Hepatocyte (in vitro differentiated cells): ENCODE measurements at regions not wholly inside any gene's neighbourhood (a gene's known extent, or its start where the extent isn't known, plus 50 kb on each side); places are given as distances from the start of the nearest gene placed in this dataset.

Experiments used
- EZH2 ChIP-seq: fragments of 200-600 bp; sonication (generic); IDR thresholded peaks from 2 replicates; pipeline ENCODE4 v1.6.1; 2016; ENCODE audit warnings: antibody characterized with exemption, mild to moderate bottlenecking, borderline replicate concordance
- EZH2phosphoT487 ChIP-seq: fragments of 200-600 bp; sonication (generic); IDR thresholded peaks from one replicate; pipeline ENCODE4 v1.6.1; 2018; ENCODE audit warnings: antibody characterized with exemption, mild to moderate bottlenecking, low read depth, moderate library complexity; ENCODE audit not compliant: unreplicated experiment, severe bottlenecking
- TF ChIP-seq, protein P1 (sequence below): fragments of 200-600 bp; sonication (generic); IDR thresholded peaks from 2 replicates; pipeline ENCODE4 v1.5.1; 2016; ENCODE audit warnings: antibody characterized with exemption, mild to moderate bottlenecking; ENCODE audit not compliant: poor library complexity

DNA sequence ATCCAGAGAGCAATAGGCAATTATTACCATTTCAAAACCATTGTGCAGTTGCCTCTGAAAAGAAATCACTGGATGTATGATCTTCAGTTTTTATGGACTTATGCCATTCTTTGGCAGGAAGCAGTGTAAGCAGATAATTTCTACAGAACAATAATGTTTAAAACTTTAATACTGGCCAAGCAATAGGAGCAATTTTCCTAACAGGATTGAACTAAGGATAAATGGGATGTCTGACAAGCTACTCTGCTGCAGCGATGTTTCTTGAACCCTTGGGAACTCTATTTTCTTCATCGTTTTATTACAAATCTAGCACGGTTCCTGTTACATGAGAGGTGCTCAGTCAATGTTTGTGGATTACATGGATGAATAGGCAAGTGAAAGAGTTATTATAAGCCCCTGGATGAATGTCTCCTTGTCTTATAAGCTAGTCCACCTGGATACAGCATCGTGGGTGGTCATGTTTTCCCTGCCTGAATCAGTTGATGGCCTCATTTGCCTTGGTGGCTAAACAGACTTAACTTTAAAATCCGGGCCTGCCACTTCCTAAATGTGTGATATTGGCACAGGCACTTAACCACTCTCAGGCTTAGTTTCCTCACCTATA lies 68.2 kb upstream of the MDM1 start:
- TF ChIP-seq, protein P1, sequence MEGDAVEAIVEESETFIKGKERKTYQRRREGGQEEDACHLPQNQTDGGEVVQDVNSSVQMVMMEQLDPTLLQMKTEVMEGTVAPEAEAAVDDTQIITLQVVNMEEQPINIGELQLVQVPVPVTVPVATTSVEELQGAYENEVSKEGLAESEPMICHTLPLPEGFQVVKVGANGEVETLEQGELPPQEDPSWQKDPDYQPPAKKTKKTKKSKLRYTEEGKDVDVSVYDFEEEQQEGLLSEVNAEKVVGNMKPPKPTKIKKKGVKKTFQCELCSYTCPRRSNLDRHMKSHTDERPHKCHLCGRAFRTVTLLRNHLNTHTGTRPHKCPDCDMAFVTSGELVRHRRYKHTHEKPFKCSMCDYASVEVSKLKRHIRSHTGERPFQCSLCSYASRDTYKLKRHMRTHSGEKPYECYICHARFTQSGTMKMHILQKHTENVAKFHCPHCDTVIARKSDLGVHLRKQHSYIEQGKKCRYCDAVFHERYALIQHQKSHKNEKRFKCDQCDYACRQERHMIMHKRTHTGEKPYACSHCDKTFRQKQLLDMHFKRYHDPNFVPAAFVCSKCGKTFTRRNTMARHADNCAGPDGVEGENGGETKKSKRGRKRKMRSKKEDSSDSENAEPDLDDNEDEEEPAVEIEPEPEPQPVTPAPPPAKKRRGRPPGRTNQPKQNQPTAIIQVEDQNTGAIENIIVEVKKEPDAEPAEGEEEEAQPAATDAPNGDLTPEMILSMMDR = no peak
- no peak for TF ChIP-seq EZH2phosphoT487
- no peak for TF ChIP-seq EZH2
